H1 (cell line): ENCODE measurements at regions not wholly inside any gene's neighbourhood (a gene's known extent, or its start where the extent isn't known, plus 50 kb on each side); places are given as distances from the start of the nearest gene placed in this dataset.

ENCODE experiments used
- CTCF ChIA-PET: fragments of 300-600 bp; sonication (Branson Sonifier 250); formaldehyde crosslinking; loops from one replicate; lab custom pipeline; 2021; ENCODE audit not compliant: partially characterized antibody; lab: Charles Lee
- POLR2A ChIA-PET: fragments of 300-600 bp; sonication (Branson Sonifier 250); formaldehyde crosslinking; loops from one replicate; lab custom pipeline; 2021; ENCODE audit warnings: inconsistent platforms; ENCODE audit not compliant: partially characterized antibody; lab: Charles Lee
- DNase-seq, 2 experiments: peaks; one replicate each; pipeline versions ENCODE4 v3.0.0 to v3.0.0-alpha.2; 2010 to 2022; ENCODE audit warnings: low spot score in 2 of 2, low read depth in 1 of 2, mixed read lengths in 1 of 2
- FAIRE-seq: peaks from 2 replicates; lab custom pipeline; 2011; peaks lifted over from hg19 to GRCh38; lab: Jason Lieb, UNC
- H2AFZ ChIP-seq: 2 replicates; pipeline ENCODE4 v1.8.1; 2012; ENCODE audit warnings: low read length, inconsistent platforms
- H2AK5ac ChIP-seq: 2 replicates; pipeline ENCODE4 v1.6.1; 2013; ENCODE audit warnings: low read depth, low read length
- H2BK120ac ChIP-seq: replicated peaks from 2 replicates; pipeline ENCODE3; 2013; ENCODE audit warnings: low read depth, low read length, inconsistent platforms
- H2BK12ac ChIP-seq: 2 replicates; pipeline ENCODE4 v1.6.1; 2013; ENCODE audit warnings: low read depth, low read length
- H2BK15ac ChIP-seq: 2 replicates; pipeline ENCODE4 v1.6.1; 2013; ENCODE audit warnings: low read length
- H2BK20ac ChIP-seq: 2 replicates; pipeline ENCODE4 v1.6.1; 2013; ENCODE audit warnings: low read length
- H2BK5ac ChIP-seq: 2 replicates; pipeline ENCODE4 v1.6.1; 2013; ENCODE audit warnings: low read depth, low read length
- H3K14ac ChIP-seq: 2 replicates; pipeline ENCODE4 v1.6.1; 2013; ENCODE audit warnings: inconsistent platforms; ENCODE audit not compliant: insufficient read length
- H3K18ac ChIP-seq: 2 replicates; pipeline ENCODE4 v1.6.1; 2013; ENCODE audit warnings: low read length; ENCODE audit errors: extremely low read depth
- H3K23ac ChIP-seq: 2 replicates; pipeline ENCODE4 v1.6.1; 2013; ENCODE audit warnings: inconsistent platforms; ENCODE audit not compliant: insufficient read length
- H3K23me2 ChIP-seq: 2 replicates; pipeline ENCODE4 v1.6.1; 2013; ENCODE audit warnings: low read depth, low read length
- H3K27ac ChIP-seq: 2 replicates; pipeline ENCODE4 v1.6.1; 2011; ENCODE audit warnings: low read depth, low read length, inconsistent platforms
- H3K27me3 ChIP-seq, 4 experiments: replicated peaks in 1 of 4; 1 replicate in 1 of 4; 2 replicates in 3 of 4; pipeline versions ENCODE4 v1.6.1 to v1.8.1; 2011 to 2013; ENCODE audit warnings: low read length in 3 of 4, mild to moderate bottlenecking in 3 of 4, inconsistent platforms in 2 of 4, mixed read lengths in 2 of 4, moderate library complexity in 1 of 4; ENCODE audit not compliant: control insufficient read depth in 3 of 4, insufficient read depth in 3 of 4; ENCODE audit errors: extremely low read depth in 1 of 4
- H3K36me3 ChIP-seq, 4 experiments: 2 replicates each; pipeline versions ENCODE4 v1.6.1 to v1.8.1; 2011 to 2013; ENCODE audit warnings: mild to moderate bottlenecking in 4 of 4, low read length in 3 of 4, moderate library complexity in 2 of 4, control low read depth in 1 of 4, inconsistent platforms in 1 of 4; ENCODE audit not compliant: insufficient read depth in 4 of 4, control insufficient read depth in 2 of 4
- H3K4ac ChIP-seq: replicated peaks from 2 replicates; pipeline ENCODE3; 2013; ENCODE audit warnings: low read length, low read depth, mixed read lengths, inconsistent platforms; ENCODE audit not compliant: insufficient read length
- H3K4me1 ChIP-seq, 4 experiments: replicated peaks in 1 of 4; 1 replicate in 1 of 4; 2 replicates in 3 of 4; pipeline versions ENCODE4 v1.6.1 to v1.8.1; 2011 to 2013; ENCODE audit warnings: low read length in 3 of 4, inconsistent platforms in 2 of 4, mixed read lengths in 1 of 4; ENCODE audit not compliant: insufficient read depth in 4 of 4, control insufficient read depth in 3 of 4
- H3K4me2 ChIP-seq, 2 experiments: 2 replicates each; pipeline versions ENCODE4 v1.6.1 to v1.8.1; 2011 to 2013; ENCODE audit warnings: low read depth in 2 of 2, low read length in 2 of 2, control low read depth in 1 of 2, inconsistent platforms in 1 of 2, mild to moderate bottlenecking in 1 of 2; ENCODE audit not compliant: insufficient read depth in 1 of 2
- H3K4me3 ChIP-seq, 4 experiments: fragments of 200-600, 300-600 bp in 1 of 4; sonication (generic), shearing (Covaris generic), sonication (Bioruptor Twin) in 1 of 4; 2 replicates each; pipeline versions ENCODE4 v1.5.1 to v1.8.1; 2011 to 2016; ENCODE audit warnings: low read length in 4 of 4, low read depth in 3 of 4, control low read depth in 2 of 4, inconsistent platforms in 2 of 4, mild to moderate bottlenecking in 2 of 4, mixed read lengths in 1 of 4, moderate library complexity in 1 of 4; ENCODE audit not compliant: insufficient read depth in 2 of 4; ENCODE audit errors: extremely low read depth in 1 of 4
- H3K56ac ChIP-seq: replicated peaks from 2 replicates; pipeline ENCODE3; 2013; ENCODE audit warnings: low read depth, mild to moderate bottlenecking, mixed read lengths, low read length, inconsistent platforms; ENCODE audit not compliant: insufficient read length
- H3K79me1 ChIP-seq: 2 replicates; pipeline ENCODE4 v1.6.1; 2013; ENCODE audit warnings: low read depth, low read length, control low read depth
- H3K79me2 ChIP-seq, 2 experiments: 2 replicates each; pipeline versions ENCODE4 v1.6.1 to v1.8.1; 2012 to 2013; ENCODE audit warnings: low read length in 2 of 2, mild to moderate bottlenecking in 2 of 2, inconsistent platforms in 1 of 2; ENCODE audit not compliant: insufficient read depth in 2 of 2, control insufficient read depth in 1 of 2
- H3K9ac ChIP-seq, 4 experiments: replicated peaks in 1 of 4; 1 replicate in 1 of 4; 2 replicates in 3 of 4; pipeline versions ENCODE4 v1.6.1 to v1.8.1; 2011 to 2013; ENCODE audit warnings: low read depth in 3 of 4, low read length in 3 of 4, control low read depth in 2 of 4, mild to moderate bottlenecking in 2 of 4, moderate library complexity in 2 of 4, inconsistent platforms in 1 of 4; ENCODE audit errors: extremely low read depth in 1 of 4
- H3K9me3 ChIP-seq, 2 experiments: 2 replicates each; pipeline versions ENCODE4 v1.6.1 to v1.8.1; 2012 to 2013; ENCODE audit warnings: mild to moderate bottlenecking in 2 of 2, moderate library complexity in 2 of 2, control low read depth in 1 of 2, inconsistent platforms in 1 of 2, low read depth in 1 of 2, low read length in 1 of 2, mixed read lengths in 1 of 2; ENCODE audit not compliant: insufficient read depth in 2 of 2
- H4K20me1 ChIP-seq, 2 experiments: replicated peaks in 1 of 2; 2 replicates each; pipeline versions ENCODE3 to v1.8.1; 2011 to 2013; ENCODE audit warnings: inconsistent platforms in 2 of 2, low read length in 2 of 2, mild to moderate bottlenecking in 1 of 2; ENCODE audit not compliant: insufficient read depth in 2 of 2, control insufficient read depth in 1 of 2
- H4K5ac ChIP-seq: 2 replicates; pipeline ENCODE4 v1.6.1; 2013; ENCODE audit warnings: low read length, low read depth, mixed read lengths, inconsistent platforms; ENCODE audit not compliant: insufficient read length
- H4K8ac ChIP-seq: 2 replicates; pipeline ENCODE4 v1.8.0; 2013; ENCODE audit warnings: mild to moderate bottlenecking, moderate library complexity, low read length, inconsistent platforms; ENCODE audit not compliant: insufficient read depth; ENCODE audit errors: extremely low read depth
- H4K91ac ChIP-seq: replicated peaks from 2 replicates; pipeline ENCODE3; 2013; ENCODE audit warnings: low read length, mixed read lengths, inconsistent platforms; ENCODE audit not compliant: insufficient read length
- CHD2 ChIP-seq: IDR thresholded peaks from 2 replicates; pipeline ENCODE4 v1.6.1; 2012; ENCODE audit warnings: low read length, improper control_type of control experiment
- EGR1 ChIP-seq: IDR thresholded peaks from 2 replicates; pipeline ENCODE4 v1.6.1; 2011; ENCODE audit warnings: low read depth, low read length, borderline replicate concordance
- EP300 ChIP-seq, 2 experiments: IDR thresholded peaks; 1 replicate in 1 of 2; 2 replicates in 1 of 2; pipeline ENCODE4 v1.6.1; 2011 to 2012; ENCODE audit warnings: low read depth in 2 of 2, low read length in 2 of 2, mild to moderate bottlenecking in 2 of 2, borderline replicate concordance in 1 of 2, inconsistent platforms in 1 of 2, moderate library complexity in 1 of 2
- HDAC6 ChIP-seq: IDR thresholded peaks from one replicate; pipeline ENCODE4 v1.7.1; 2012; ENCODE audit warnings: low read depth, mild to moderate bottlenecking, inconsistent platforms, low read length, moderate library complexity
- MAX ChIP-seq: IDR thresholded peaks from 2 replicates; pipeline ENCODE4 v1.6.1; 2012; ENCODE audit warnings: inconsistent platforms
- RXRA ChIP-seq: IDR thresholded peaks from 2 replicates; pipeline ENCODE4 v1.6.1; 2011; ENCODE audit warnings: low read depth, mild to moderate bottlenecking, low read length, moderate library complexity; ENCODE audit not compliant: insufficient read depth
- SP4 ChIP-seq: IDR thresholded peaks from 2 replicates; pipeline ENCODE4 v1.6.1; 2012; ENCODE audit warnings: low read length, inconsistent platforms
- SUZ12 ChIP-seq: fragments of 200-600 bp; sonication (generic); IDR thresholded peaks from 2 replicates; pipeline ENCODE4 v1.6.1; 2012; ENCODE audit warnings: mild to moderate bottlenecking, inconsistent platforms, low read length, moderate library complexity, mixed read lengths
- TAF7 ChIP-seq: optimal IDR thresholded peaks from 2 replicates; pipeline ENCODE3; 2011; ENCODE audit warnings: low read depth, mild to moderate bottlenecking, inconsistent platforms, low read length, moderate library complexity, borderline replicate concordance
- TEAD4 ChIP-seq: IDR thresholded peaks from 2 replicates; pipeline ENCODE4 v1.6.1; 2012; ENCODE audit warnings: low read depth, low read length, inconsistent platforms, mixed read lengths
- WGBS, 2 experiments: shearing (Covaris generic) in 1 of 2; methylation state at CpG; one replicate each; pipeline versions ENCODE4 v1.1.6 to v1.1.7; 2013 to 2015; ENCODE audit warnings: low lambda C conversion rate in 2 of 2, mixed read lengths in 2 of 2, inconsistent platforms in 1 of 2, low coverage in 1 of 2, missing lambda C conversion rate in 1 of 2; ENCODE audit not compliant: insufficient replicate concordance in 2 of 2, insufficient coverage in 1 of 2, insufficient read length in 1 of 2; ENCODE audit errors: extremely low coverage in 1 of 2, missing lambda C conversion rate in 1 of 2; 5-methylcytosine and 5-hydroxymethylcytosine counted together
- TF ChIP-seq, protein P1 (sequence below): IDR thresholded peaks from 2 replicates; pipeline ENCODE4 v1.6.1; 2012; ENCODE audit warnings: low read length, inconsistent platforms

- Histone ChIP-seq H3K23me2 (no peaks in the 10 kb centered on the region), H4K5ac (no peak overlapping the region), H2AK5ac (no peak overlapping the region), H2BK15ac (no peak overlapping the region), H3K79me1 (no peaks in the 10 kb centered on the region), H3K4me3 (no peak overlapping the region), H3K27me3 (no peaks in the 10 kb centered on the region), H4K91ac (no peak overlapping the region), H3K79me2 (no peaks in the 10 kb centered on the region), H2BK12ac (no peak overlapping the region), H3K36me3 (no peaks in the 10 kb centered on the region), H3K18ac (no peak overlapping the region), H2BK20ac (no peak overlapping the region), H3K4me2 (no peak overlapping the region), H3K9me3 (peaks cover 2 to 5% of the 10 kb centered on the region in 2 experiments; a peak in 1 of 4 replicates), H4K20me1 (no peaks in the 10 kb centered on the region), H2BK5ac (no peak overlapping the region), H3K23ac (no peak overlapping the region), H3K14ac (no peak overlapping the region), H2AFZ (no peak overlapping the region), H3K9ac (no peak overlapping the region), H3K4ac (no peak overlapping the region), H3K56ac (no peak overlapping the region), H2BK120ac (no peak overlapping the region), H3K27ac (no peak overlapping the region), H3K4me1 (peaks cover 0 to 5% (median 1%) of the 10 kb centered on the region in 4 experiments; a peak in 2 of 7 replicates), H4K8ac (no peak overlapping the region)
- CTCF ChIA-PET = interaction anchor here (0.8 to 4.2 kb wide), 8 partner anchors 13 to 220 kb away, joined by 3 to 27 read pairs (median 6); no protein-coding TSS in a partner anchor
- POLR2A ChIA-PET = interaction anchor here (0.7 kb wide), 1 partner anchor 35 kb away, joined by 3 read pairs; no protein-coding TSS in a partner anchor
- 87% methylated on average over 5 of the region's 5 CpGs; no CpG with 5 or more reads in 1 of the 2 experiments for WGBS, 2 experiments
- FAIRE-seq (no peak), DNase-seq (no peak)
- TF ChIP-seq SUZ12 (no peak), RXRA (no peak), TEAD4 (no peak), SP4 (no peak), MAX (no peak), CHD2 (no peak), HDAC6 (no peak), EP300 (IDR thresholded peaks at IDR 0.05; ENCODE audit: borderline replicate concordance in 1 of 2, low read depth in 2 of 2, low read length in 2 of 2) (no peak), EGR1 (no peak), TAF7 (no peak)
- TF ChIP-seq, protein P1, sequence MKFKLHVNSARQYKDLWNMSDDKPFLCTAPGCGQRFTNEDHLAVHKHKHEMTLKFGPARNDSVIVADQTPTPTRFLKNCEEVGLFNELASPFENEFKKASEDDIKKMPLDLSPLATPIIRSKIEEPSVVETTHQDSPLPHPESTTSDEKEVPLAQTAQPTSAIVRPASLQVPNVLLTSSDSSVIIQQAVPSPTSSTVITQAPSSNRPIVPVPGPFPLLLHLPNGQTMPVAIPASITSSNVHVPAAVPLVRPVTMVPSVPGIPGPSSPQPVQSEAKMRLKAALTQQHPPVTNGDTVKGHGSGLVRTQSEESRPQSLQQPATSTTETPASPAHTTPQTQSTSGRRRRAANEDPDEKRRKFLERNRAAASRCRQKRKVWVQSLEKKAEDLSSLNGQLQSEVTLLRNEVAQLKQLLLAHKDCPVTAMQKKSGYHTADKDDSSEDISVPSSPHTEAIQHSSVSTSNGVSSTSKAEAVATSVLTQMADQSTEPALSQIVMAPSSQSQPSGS = no peak
Observed at GRCh38 chr2:43009448-43009847, 217.0 kb downstream of the ZFP36L2 start.
